ENCODE measurements at regions not wholly inside any gene's neighbourhood (a gene's known extent, or its start where the extent isn't known, plus 50 kb on each side); places are given as distances from the start of the nearest gene placed in this dataset.
"Not testable (repeated sequence)": the region's sequence is repeated elsewhere in the genome, so short reads cannot be mapped to it uniquely, and the experiment has no call there.

DNA sequence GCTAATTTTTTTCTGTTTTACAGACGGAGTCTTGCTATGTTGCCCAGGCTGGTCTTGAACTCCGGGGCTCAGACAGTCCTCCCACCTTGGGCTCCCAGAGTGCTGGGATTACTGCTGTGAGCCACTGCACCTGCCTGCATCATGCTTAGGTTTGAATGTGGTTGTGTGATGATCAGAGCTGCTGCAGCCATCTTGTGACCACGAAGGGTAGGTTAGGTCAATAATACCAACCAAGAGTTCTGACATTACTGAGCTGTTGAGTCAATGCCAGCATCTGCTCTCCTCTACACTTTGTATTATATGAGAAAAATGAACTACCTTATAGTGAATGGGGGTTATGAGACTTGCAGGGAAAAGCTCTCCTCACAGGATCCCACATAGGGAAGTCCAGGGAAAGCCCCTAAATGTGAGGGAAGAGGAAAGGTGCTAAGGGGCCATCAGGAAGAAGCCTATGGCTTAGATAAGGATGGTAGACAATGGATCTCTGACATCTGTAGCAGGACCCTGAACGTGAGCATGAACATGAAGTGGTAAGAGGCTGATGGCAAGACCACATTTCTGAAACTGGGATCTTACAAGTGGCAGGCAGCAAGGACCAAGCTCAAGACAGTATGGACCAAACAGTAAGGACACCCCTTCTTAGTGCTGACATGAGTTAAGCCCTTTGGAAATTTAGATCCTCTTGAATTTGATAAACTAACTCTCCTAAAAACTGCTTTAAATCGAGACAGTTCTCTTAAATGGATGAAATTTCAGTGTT, 75.7 kb upstream of the ZNF169 start:
- 83 to 92% methylated on average over 5 of the region's 5 CpGs for WGBS, 2 donors
- peaks cover 9 to 12% (median 11%) of the 10 kb centered on the region in 3 donors for H3K4me1 ChIP-seq
- H3K4me3 ChIP-seq = no peak overlapping the region
- no peaks in the 10 kb centered on the region for H3K9me3 ChIP-seq
- no peak for FAIRE-seq
- ATAC-seq = no peak
- no peaks in the 10 kb centered on the region for H3K27me3 ChIP-seq
- H3K27ac ChIP-seq = no peak overlapping the region
- intact Hi-C loops (cut with DNase I) = no loop called here
- no peak for TF ChIP-seq CTCF (IDR thresholded peaks at IDR 0.05)
- DNase-seq = no peak
- peaks cover 0 to 3% (median 3%) of the 10 kb centered on the region in 3 donors for H3K36me3 ChIP-seq

- no peaks in the 10 kb centered on the region for H3K27me3 ChIP-seq
- TF ChIP-seq CTCF (IDR thresholded peaks at IDR 0.05) = no peak
- DNase-seq (no peak), FAIRE-seq (no peak), ATAC-seq (no peak)
- no peaks in the 10 kb centered on the region for H3K4me1 ChIP-seq
- no peak overlapping the region for H3K27ac ChIP-seq
- intact Hi-C loops (cut with DNase I) = no loop called here
- H3K36me3 ChIP-seq = peaks cover 0 to 3% (median 2%) of the 10 kb centered on the region in 3 donors
- no peak overlapping the region for H3K4me3 ChIP-seq
- no peaks in the 10 kb centered on the region for H3K9me3 ChIP-seq
These were observed 70.9 kb upstream of the ZNF169 start for GRCh38 chr9:94188246-94188645.

GRCh38 chr9:94191706-94192105, 67.4 kb upstream of the ZNF169 start:
- H3K27me3 ChIP-seq; H3K4me1 ChIP-seq; H3K4me3 ChIP-seq; intact Hi-C loops (cut with DNase I); FAIRE-seq; ATAC-seq; H3K9me3 ChIP-seq; H3K27ac ChIP-seq; H3K36me3 ChIP-seq; DNase-seq: not testable (repeated sequence)
- WGBS, 2 donors = 96 to 98% methylated on average over 6 of the region's 6 CpGs

GRCh38 chr9:94198414-94198813, 60.7 kb upstream of the ZNF169 start:
- no peaks in the 10 kb centered on the region for H3K36me3 ChIP-seq
- no peak overlapping the region for H3K27ac ChIP-seq
- FAIRE-seq (no peak), DNase-seq (no peak), ATAC-seq (no peak)
- no peaks in the 10 kb centered on the region for H3K9me3 ChIP-seq
- TF ChIP-seq CTCF (IDR thresholded peaks at IDR 0.05) = no peak
- intact Hi-C loops (cut with DNase I) = no loop called here
- no peaks in the 10 kb centered on the region for H3K4me1 ChIP-seq
- H3K27me3 ChIP-seq = no peaks in the 10 kb centered on the region
- WGBS, 2 donors = 96 to 100% methylated on average over 3 of the region's 3 CpGs
- no peak overlapping the region for H3K4me3 ChIP-seq

DNA sequence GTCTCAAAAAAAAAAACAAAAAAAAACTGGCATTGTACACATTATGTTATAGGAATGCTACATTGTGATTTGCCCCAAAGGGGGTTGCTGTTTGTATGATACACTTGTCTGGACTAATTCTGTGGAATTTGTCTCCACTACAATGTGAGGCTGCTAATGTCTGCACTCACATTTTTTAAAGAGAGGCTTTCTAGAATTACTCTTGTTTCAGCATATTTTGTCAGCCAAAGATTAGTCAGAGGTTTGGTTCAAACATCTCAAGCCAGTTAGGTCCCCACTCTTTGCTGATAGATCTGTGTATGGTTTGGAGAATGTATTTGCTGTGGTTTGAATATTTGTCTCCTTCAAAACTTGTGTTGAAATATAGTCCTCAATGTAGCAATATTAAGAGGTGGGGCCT, 59.3 kb upstream of the ZNF169 start:
- no peak for DNase-seq
- intact Hi-C loops (cut with DNase I) = no loop called here
- FAIRE-seq = no peak
- ATAC-seq = no peak
- Histone ChIP-seq H3K9me3 (no peaks in the 10 kb centered on the region), H3K27me3 (no peaks in the 10 kb centered on the region), H3K4me1 (no peaks in the 10 kb centered on the region), H3K36me3 (no peaks in the 10 kb centered on the region), H3K27ac (no peak overlapping the region), H3K4me3 (no peak overlapping the region)
- no peak for TF ChIP-seq CTCF (IDR thresholded peaks at IDR 0.05)

Data from pancreas (tissue), 10 donors.